A673 (cell line): ENCODE measurements at regions not wholly inside any gene's neighbourhood (a gene's known extent, or its start where the extent isn't known, plus 50 kb on each side); places are given as distances from the start of the nearest gene placed in this dataset.

Experiments used
- CTCF ChIP-seq: fragments of 300-800, 200-600 bp; sonication (generic); conservative IDR thresholded peaks from 2 replicates; pipeline ENCODE4 v1.5.1; 2017; ENCODE audit warnings: low read depth, mild to moderate bottlenecking, antibody characterized with exemption, low read length, moderate library complexity, mixed read lengths
- EZH2 ChIP-seq: fragments of 200-600 bp; sonication (generic); IDR thresholded peaks from 2 replicates; pipeline ENCODE4 v1.6.1; 2017; ENCODE audit warnings: borderline replicate concordance, low read depth, mild to moderate bottlenecking, mixed read lengths, antibody characterized with exemption, low read length; ENCODE audit not compliant: poor library complexity, severe bottlenecking

GRCh38 chr12:70121562-70121961 lies 121.7 kb upstream of the CNOT2 start:
- no peak for TF ChIP-seq CTCF
- TF ChIP-seq EZH2: no peak
